GM12878 (cell line): ENCODE measurements at regions not wholly inside any gene's neighbourhood (a gene's known extent, or its start where the extent isn't known, plus 50 kb on each side); places are given as distances from the start of the nearest gene placed in this dataset.

ENCODE experiments used
- ATAC-seq: fragments of 200-7000 bp; cut with Tn5 transposase; 3 replicates; pipeline ENCODE4 v1.9.1; 2020; ENCODE audit warnings: mild to moderate bottlenecking, moderate library complexity
- BruUV-seq: library from RNA; stranded (reverse); fragments of 400-500 nt; replicated peaks from 2 replicates; lab custom pipeline; 2021; lab: Mats Ljungman, UMichigan
- CTCF ChIA-PET: fragments of 300-600 bp; sonication (Branson Sonifier 250); formaldehyde crosslinking; extraction: SDS; loops from one replicate; lab custom pipeline; 2021; ENCODE audit warnings: inconsistent platforms; lab: Yijun Ruan, JAX
- POLR2A ChIA-PET: fragments of 350-600 bp; formaldehyde crosslinking; extraction: SDS; loops from one replicate; lab custom pipeline; 2021; ENCODE audit warnings: inconsistent platforms; lab: Charles Lee
- RAD21 ChIA-PET: fragments of 300-600 bp; sonication (Branson Sonifier 250); formaldehyde crosslinking; loops from one replicate; lab custom pipeline; 2023; ENCODE audit warnings: antibody characterized with exemption; ENCODE audit not compliant: unreplicated experiment; lab: Charles Lee
- SMC1A ChIA-PET: fragments of 300-600 bp; sonication (Branson Sonifier 250); formaldehyde crosslinking; loops from one replicate; lab custom pipeline; 2023; ENCODE audit not compliant: unreplicated experiment, uncharacterized antibody; lab: Charles Lee
- DNase-seq: peaks from one replicate; pipeline ENCODE4 v3.0.0-alpha.2; 2011; ENCODE audit warnings: low read depth, low spot score
- FAIRE-seq: peaks from 3 replicates; lab custom pipeline; 2011; peaks lifted over from hg19 to GRCh38; lab: Jason Lieb, UNC
- H2AFZ ChIP-seq: 2 replicates; pipeline ENCODE4 v1.6.0; 2011; ENCODE audit warnings: low read depth, low read length, control low read depth; ENCODE audit not compliant: control insufficient read depth
- H3K27ac ChIP-seq: 2 replicates; pipeline ENCODE4 v1.5.1; 2011; ENCODE audit warnings: control low read depth; ENCODE audit not compliant: control insufficient read depth, insufficient read depth
- H3K27me3 ChIP-seq, 2 experiments: replicated peaks in 1 of 2; 2 replicates each; pipeline versions ENCODE4 v1.6.0 to v1.6.1; 2011; ENCODE audit warnings: low read length in 1 of 2; ENCODE audit not compliant: control insufficient read depth in 2 of 2, insufficient read depth in 2 of 2
- H3K36me3 ChIP-seq, 2 experiments: 2 replicates each; pipeline ENCODE4 v1.5.1; 2011; ENCODE audit warnings: low read length in 1 of 2; ENCODE audit not compliant: control insufficient read depth in 2 of 2, insufficient read depth in 2 of 2
- H3K4me1 ChIP-seq: 2 replicates; pipeline ENCODE4 v1.6.1; 2011; ENCODE audit warnings: mild to moderate bottlenecking, low read length, moderate library complexity, mixed read lengths; ENCODE audit not compliant: control insufficient read depth, insufficient read depth
- H3K4me2 ChIP-seq: 2 replicates; pipeline ENCODE4 v1.6.0; 2011; ENCODE audit warnings: control low read depth; ENCODE audit not compliant: control insufficient read depth, insufficient read depth
- H3K4me3 ChIP-seq: fragments of 200-600 bp; sonication (generic); 2 replicates; pipeline ENCODE4 v1.5.1; 2016
- H3K79me2 ChIP-seq: 2 replicates; pipeline ENCODE4 v1.6.0; 2011; ENCODE audit warnings: low read length; ENCODE audit not compliant: control insufficient read depth, insufficient read depth
- H3K9ac ChIP-seq: 2 replicates; pipeline ENCODE4 v1.8.0; 2011; ENCODE audit warnings: low read length, control low read depth, mixed read lengths; ENCODE audit not compliant: control insufficient read depth, insufficient read depth
- H3K9me3 ChIP-seq: replicated peaks from 3 replicates; pipeline ENCODE4 v1.5.1; 2011; ENCODE audit warnings: mild to moderate bottlenecking, low read length; ENCODE audit not compliant: control insufficient read depth, insufficient read depth
- H4K20me1 ChIP-seq: 2 replicates; pipeline ENCODE4 v1.6.0; 2011; ENCODE audit not compliant: control insufficient read depth, insufficient read depth
- ATF3 ChIP-seq: IDR thresholded peaks from 2 replicates; pipeline ENCODE4 v1.6.1; 2011; ENCODE audit warnings: low read depth, mild to moderate bottlenecking, low read length, moderate library complexity, borderline replicate concordance; ENCODE audit errors: extremely low read depth
- BCL3 ChIP-seq: IDR thresholded peaks from 2 replicates; pipeline ENCODE4 v1.6.1; 2011; ENCODE audit warnings: borderline replicate concordance, low read depth, mild to moderate bottlenecking, moderate library complexity, low read length; ENCODE audit not compliant: insufficient read depth, poor library complexity, severe bottlenecking
- BMI1 ChIP-seq: fragments of 450-650 bp; IDR thresholded peaks from 2 replicates; pipeline ENCODE4 v1.6.1; 2016; ENCODE audit warnings: mild to moderate bottlenecking, moderate library complexity, borderline replicate concordance
- CBX3 ChIP-seq: fragments of 200-600 bp; sonication (generic); IDR thresholded peaks from 2 replicates; pipeline ENCODE4 v1.6.1; 2016; ENCODE audit warnings: low read depth, borderline replicate concordance
- GATAD2B ChIP-seq: fragments of 450-650 bp; conservative IDR thresholded peaks from 2 replicates; pipeline ENCODE4 v1.6.1; 2017; ENCODE audit warnings: low read depth, mild to moderate bottlenecking, moderate library complexity
- KAT2A ChIP-seq: conservative IDR thresholded peaks from 2 replicates; pipeline ENCODE4 v1.6.1; 2011; ENCODE audit warnings: low read depth, low read length; ENCODE audit not compliant: control insufficient read depth
- MXI1 ChIP-seq: fragments of 150-350 bp; IDR thresholded peaks from 2 replicates; pipeline ENCODE4 v1.6.1; 2011; ENCODE audit warnings: low read depth, mild to moderate bottlenecking, inconsistent platforms, low read length, improper control_type of control experiment
- NBN ChIP-seq: fragments of 450-650 bp; IDR thresholded peaks from 2 replicates; pipeline ENCODE4 v1.6.1; 2016
- PKNOX1 ChIP-seq: fragments of 450-650 bp; IDR thresholded peaks from 2 replicates; pipeline ENCODE4 v1.6.1; 2016; ENCODE audit warnings: mild to moderate bottlenecking
- RAD21 ChIP-seq: IDR thresholded peaks from 2 replicates; pipeline ENCODE4 v1.6.1; 2011; ENCODE audit warnings: mild to moderate bottlenecking, low read depth, low read length, moderate library complexity; ENCODE audit not compliant: insufficient read depth
- SIN3A ChIP-seq: IDR thresholded peaks from 2 replicates; pipeline ENCODE4 v1.6.1; 2012; ENCODE audit warnings: low read depth, low read length, improper control_type of control experiment
- SIX5 ChIP-seq: IDR thresholded peaks from 2 replicates; pipeline ENCODE4 v1.6.1; 2011; ENCODE audit warnings: mild to moderate bottlenecking, low read depth, low read length, moderate library complexity; ENCODE audit not compliant: severe bottlenecking
- SRF ChIP-seq, 2 experiments: IDR thresholded peaks; 2 replicates each; pipeline ENCODE4 v1.6.1; 2011; ENCODE audit warnings: low read depth in 2 of 2, low read length in 2 of 2, mild to moderate bottlenecking in 1 of 2, moderate library complexity in 1 of 2
- STAT1 ChIP-seq: fragments of 450-650 bp; conservative IDR thresholded peaks from 2 replicates; pipeline ENCODE4 v1.6.1; 2014; ENCODE audit warnings: antibody characterized with exemption, mild to moderate bottlenecking
- TCF12 ChIP-seq: IDR thresholded peaks from 2 replicates; pipeline ENCODE4 v1.6.1; 2011; ENCODE audit warnings: low read depth, mild to moderate bottlenecking, low read length
- ZBTB11 ChIP-seq: fragments of 450-650 bp; formaldehyde crosslinking; IDR thresholded peaks from 2 replicates; pipeline ENCODE4 v1.5.0; 2022; ENCODE audit warnings: mild to moderate bottlenecking, missing genetic modification characterization
- WGBS: methylation state at CpG from one replicate; pipeline ENCODE4 v1.1.6; 2016; ENCODE audit warnings: low lambda C conversion rate; ENCODE audit not compliant: insufficient replicate concordance, insufficient coverage; ENCODE audit errors: missing lambda C conversion rate; 5-methylcytosine and 5-hydroxymethylcytosine counted together
- in situ Hi-C: fragments of 300-500 bp; cut with MboI; formaldehyde crosslinking; loops from 9 replicates; pipeline ENCODE4 v1.14.3; 2018; ENCODE audit warnings: mixed read lengths
- intact Hi-C: fragments of 100-400 bp; cut with micrococcal nuclease; formaldehyde crosslinking; loops from one replicate; pipeline ENCODE4 v1.14.2; 2022; ENCODE audit not compliant: unreplicated experiment
- TF ChIP-seq, protein P1 (sequence below): fragments of 450-650 bp; conservative IDR thresholded peaks from 2 replicates; pipeline ENCODE4 v1.6.1; 2017; ENCODE audit warnings: mild to moderate bottlenecking, moderate library complexity

GRCh38 chr2:220956429-220956828, 615.7 kb downstream of the EPHA4 start:
- SMC1A ChIA-PET: no interaction called here
- Histone ChIP-seq H3K9me3 (no peaks in the 10 kb centered on the region), H4K20me1 (no peaks in the 10 kb centered on the region), H3K36me3 (no peaks in the 10 kb centered on the region)
- in situ Hi-C loops: no loop called here
- POLR2A ChIA-PET: no interaction called here
- RAD21 ChIA-PET: no interaction called here
- TF ChIP-seq, protein P1, sequence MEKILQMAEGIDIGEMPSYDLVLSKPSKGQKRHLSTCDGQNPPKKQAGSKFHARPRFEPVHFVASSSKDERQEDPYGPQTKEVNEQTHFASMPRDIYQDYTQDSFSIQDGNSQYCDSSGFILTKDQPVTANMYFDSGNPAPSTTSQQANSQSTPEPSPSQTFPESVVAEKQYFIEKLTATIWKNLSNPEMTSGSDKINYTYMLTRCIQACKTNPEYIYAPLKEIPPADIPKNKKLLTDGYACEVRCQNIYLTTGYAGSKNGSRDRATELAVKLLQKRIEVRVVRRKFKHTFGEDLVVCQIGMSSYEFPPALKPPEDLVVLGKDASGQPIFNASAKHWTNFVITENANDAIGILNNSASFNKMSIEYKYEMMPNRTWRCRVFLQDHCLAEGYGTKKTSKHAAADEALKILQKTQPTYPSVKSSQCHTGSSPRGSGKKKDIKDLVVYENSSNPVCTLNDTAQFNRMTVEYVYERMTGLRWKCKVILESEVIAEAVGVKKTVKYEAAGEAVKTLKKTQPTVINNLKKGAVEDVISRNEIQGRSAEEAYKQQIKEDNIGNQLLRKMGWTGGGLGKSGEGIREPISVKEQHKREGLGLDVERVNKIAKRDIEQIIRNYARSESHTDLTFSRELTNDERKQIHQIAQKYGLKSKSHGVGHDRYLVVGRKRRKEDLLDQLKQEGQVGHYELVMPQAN: no peak
- TF ChIP-seq CBX3 (no peak), TCF12 (no peak), MXI1 (no peak), NBN (no peak), GATAD2B (no peak), ZBTB11 (CRISPR knock-in tag) (no peak), SRF (IDR thresholded peaks at IDR 0.05; ENCODE audit: low read depth in 2 of 2, low read length in 2 of 2) (no peak), SIX5 (no peak), STAT1 (no peak), SIN3A (no peak), KAT2A (no peak), BCL3 (no peak), PKNOX1 (no peak), BMI1 (no peak), RAD21 (no peak), ATF3 (no peak)
- TF ChIP-seq, all 136 proteins: peak for 0
- Histone ChIP-seq H3K4me2 (no peak overlapping the region), H3K79me2 (no peaks in the 10 kb centered on the region), H3K4me1 (no peaks in the 10 kb centered on the region), H3K27ac (no peak overlapping the region), H3K27me3 (no peaks in the 10 kb centered on the region), H2AFZ (no peak overlapping the region), H3K4me3 (no peak overlapping the region), H3K9ac (no peak overlapping the region)
- no peak for ATAC-seq
- intact Hi-C loops: no loop called here
- DNase-seq: no peak
- no TSS peak for BruUV-seq
- FAIRE-seq: no peak
- WGBS: 0% methylated on average over 2 of the region's 2 CpGs
- CTCF ChIA-PET: no interaction called here
